ENCODE measurements at regions not wholly inside any gene's neighbourhood (a gene's known extent, or its start where the extent isn't known, plus 50 kb on each side); places are given as distances from the start of the nearest gene placed in this dataset.

DNA sequence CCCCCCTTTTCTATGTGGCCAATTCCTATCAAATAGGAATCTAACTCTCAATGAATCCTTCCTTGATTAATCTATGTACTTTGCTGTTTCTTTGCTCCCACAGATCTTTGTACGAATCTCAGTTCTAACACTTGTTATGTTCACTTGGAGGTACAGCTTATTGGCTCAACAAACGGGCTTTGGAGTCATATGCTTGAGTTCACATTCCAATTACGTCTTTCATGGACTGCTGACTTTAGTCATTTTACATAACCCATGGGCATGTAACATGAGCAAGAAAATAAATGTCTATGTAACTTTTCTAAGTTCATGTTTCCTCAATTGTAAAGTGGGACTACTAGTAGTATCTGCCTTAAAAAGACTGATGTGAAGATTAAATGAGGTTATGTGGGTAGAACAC lies 123.2 kb upstream of the TBC1D5 start:
- Histone ChIP-seq H2BK12ac (ENCODE audit: insufficient read length, low read depth, low read length) (no peak overlapping the region), H2BK120ac (ENCODE audit: low read depth, low read length, poor library complexity, severe bottlenecking) (no peak overlapping the region), H3K4ac (ENCODE audit: low read depth, low read length) (no peak overlapping the region), H3K4me2 (ENCODE audit: insufficient read depth, insufficient read length, low read length) (no peak overlapping the region), H3K56ac (ENCODE audit: insufficient read length, low read depth, low read length) (no peak overlapping the region), H3K9me3 (ENCODE audit: control insufficient read depth, low read depth, low read length) (no peaks in the 10 kb centered on the region), H3T11ph (ENCODE audit: low read length) (no peak overlapping the region), H2BK5ac (ENCODE audit: insufficient read length, low read length) (no peak overlapping the region), H4K20me1 (ENCODE audit: control insufficient read depth, insufficient read depth, insufficient read length) (no peaks in the 10 kb centered on the region), H3K79me2 (ENCODE audit: insufficient read depth, low read length) (peaks cover 7% of the 10 kb centered on the region; the same call in 1 of the 2 replicates), H2AFZ (ENCODE audit: low read length) (no peak overlapping the region), H3K18ac (ENCODE audit: insufficient read length, low read depth, low read length) (no peak overlapping the region), H2BK20ac (ENCODE audit: low read depth, low read length, poor library complexity, severe bottlenecking) (no peak overlapping the region), H3K9ac (ENCODE audit: extremely low read depth, insufficient read length, low read length) (no peak overlapping the region), H3K23ac (ENCODE audit: insufficient read length, low read depth, low read length) (no peak overlapping the region), H4K5ac (ENCODE audit: insufficient read length, low read depth, low read length) (no peak overlapping the region), H3K27me3 (ENCODE audit: insufficient read depth, low read length) (no peaks in the 10 kb centered on the region), H3K23me2 (ENCODE audit: insufficient read length, low read depth, low read length, poor library complexity, severe bottlenecking) (no peaks in the 10 kb centered on the region), H3K27ac (ENCODE audit: insufficient read length, low read depth, low read length) (no peak overlapping the region), H3K79me1 (ENCODE audit: insufficient read depth, low read depth, low read length, poor library complexity, severe bottlenecking) (no peaks in the 10 kb centered on the region), H3K4me1 (ENCODE audit: insufficient read depth, low read length) (no peaks in the 10 kb centered on the region; the same call in 1 of the 2 replicates), H4K91ac (ENCODE audit: insufficient read length, low read depth, low read length) (no peak overlapping the region), H2BK15ac (ENCODE audit: low read depth, low read length) (no peak overlapping the region), H3K14ac (ENCODE audit: insufficient read depth, low read length) (no peak overlapping the region), H2AK5ac (ENCODE audit: insufficient read length, low read length) (no peak overlapping the region), H4K8ac (replicated peaks; ENCODE audit: insufficient read length, low read depth, low read length) (no peak overlapping the region)
- Mint-ChIP-seq H3K4me1 (peaks cover 10 to 17% of the 10 kb centered on the region in 2 experiments), H3K4me3 (no peak overlapping the region), H3K27ac (no peak overlapping the region), H3K9me3 (peaks cover 7 to 11% of the 10 kb centered on the region in 2 experiments), H3K36me3 (ENCODE audit: insufficient read depth in 1 of 3, low read depth in 3 of 3) (peaks cover 2 to 28% (median 26%) of the 10 kb centered on the region in 3 experiments), H3K27me3 (ENCODE audit: low read depth) (no peaks in the 10 kb centered on the region)
- WGBS (ENCODE audit: extremely low coverage, insufficient read length, low lambda C conversion rate): no CpG with 5 or more reads among the region's 3 CpGs
- DNase-seq: no peak
- TF ChIP-seq, protein P1, sequence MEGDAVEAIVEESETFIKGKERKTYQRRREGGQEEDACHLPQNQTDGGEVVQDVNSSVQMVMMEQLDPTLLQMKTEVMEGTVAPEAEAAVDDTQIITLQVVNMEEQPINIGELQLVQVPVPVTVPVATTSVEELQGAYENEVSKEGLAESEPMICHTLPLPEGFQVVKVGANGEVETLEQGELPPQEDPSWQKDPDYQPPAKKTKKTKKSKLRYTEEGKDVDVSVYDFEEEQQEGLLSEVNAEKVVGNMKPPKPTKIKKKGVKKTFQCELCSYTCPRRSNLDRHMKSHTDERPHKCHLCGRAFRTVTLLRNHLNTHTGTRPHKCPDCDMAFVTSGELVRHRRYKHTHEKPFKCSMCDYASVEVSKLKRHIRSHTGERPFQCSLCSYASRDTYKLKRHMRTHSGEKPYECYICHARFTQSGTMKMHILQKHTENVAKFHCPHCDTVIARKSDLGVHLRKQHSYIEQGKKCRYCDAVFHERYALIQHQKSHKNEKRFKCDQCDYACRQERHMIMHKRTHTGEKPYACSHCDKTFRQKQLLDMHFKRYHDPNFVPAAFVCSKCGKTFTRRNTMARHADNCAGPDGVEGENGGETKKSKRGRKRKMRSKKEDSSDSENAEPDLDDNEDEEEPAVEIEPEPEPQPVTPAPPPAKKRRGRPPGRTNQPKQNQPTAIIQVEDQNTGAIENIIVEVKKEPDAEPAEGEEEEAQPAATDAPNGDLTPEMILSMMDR (conservative IDR thresholded peaks at IDR 0.05): no peak
